Aorta (tissue), 5 donors: ENCODE measurements at regions not wholly inside any gene's neighbourhood (a gene's known extent, or its start where the extent isn't known, plus 50 kb on each side); places are given as distances from the start of the nearest gene placed in this dataset.

ENCODE experiments used
- ATAC-seq: fragments of 200-7000 bp; cut with Tn5 transposase; one replicate; pipeline ENCODE4 v1.9.1; 2022; ENCODE audit warnings: moderate library complexity; ENCODE audit not compliant: low FRiP score
- DNase-seq, 2 donors: peaks; one replicate each; pipeline ENCODE4 v3.0.0-alpha.2; 2020
- H3K27ac ChIP-seq, 2 donors: one replicate each; pipeline ENCODE4 v1.5.1; 2013; ENCODE audit warnings: low read length in 2 of 2, mild to moderate bottlenecking in 2 of 2, moderate library complexity in 2 of 2, control low read depth in 1 of 2, inconsistent platforms in 1 of 2, low read depth in 1 of 2
- H3K27me3 ChIP-seq, 2 donors: one replicate each; pipeline ENCODE4 v1.6.1; 2013; ENCODE audit warnings: control low read depth in 1 of 2, low read length in 1 of 2, mild to moderate bottlenecking in 1 of 2, moderate library complexity in 1 of 2; ENCODE audit not compliant: insufficient read depth in 2 of 2, control insufficient read depth in 1 of 2
- H3K36me3 ChIP-seq, 2 donors: one replicate each; pipeline ENCODE4 v1.6.1; 2013; ENCODE audit warnings: control low read depth in 1 of 2, low read length in 1 of 2, mild to moderate bottlenecking in 1 of 2; ENCODE audit not compliant: insufficient read depth in 2 of 2, control insufficient read depth in 1 of 2
- H3K4me1 ChIP-seq, 2 donors: one replicate each; pipeline ENCODE4 v1.6.1; 2013; ENCODE audit warnings: low read length in 2 of 2, control low read depth in 1 of 2, mild to moderate bottlenecking in 1 of 2, moderate library complexity in 1 of 2; ENCODE audit not compliant: insufficient read depth in 2 of 2, control insufficient read depth in 1 of 2
- H3K4me3 ChIP-seq, 2 donors: one replicate each; pipeline ENCODE4 v1.5.1; 2013; ENCODE audit warnings: low read length in 2 of 2, control low read depth in 1 of 2, mild to moderate bottlenecking in 1 of 2
- H3K9me3 ChIP-seq: one replicate; pipeline ENCODE4 v1.6.1; 2013; ENCODE audit warnings: mild to moderate bottlenecking, low read length; ENCODE audit not compliant: control insufficient read depth
- WGBS, 2 donors: extraction: QIAGEN DNeasy Blood & Tissue Kit; methylation state at CpG; one replicate each; pipeline ENCODE4 v1.1.7; 2013; 5-methylcytosine and 5-hydroxymethylcytosine counted together
- intact Hi-C, 2 donors: fragments of 100-400 bp; cut with DNase I; formaldehyde crosslinking; loops; one replicate each; pipeline versions ENCODE4 v1.14.2 to v1.15.0; 2022
- donor health status: healthy with polysubstance abuse.
- donor health status: Bipolar disorder and iron deficiency.
- donor health status: DM: no; HTN: no; CAD: no.
- donor health status: DM: no; HTN: no; CAD: no.
- donor health status: DM: yes; HTN: yes; CAD: no.

- ATAC-seq (no peak), DNase-seq (no peak)
- Histone ChIP-seq H3K36me3 (no peaks in the 10 kb centered on the region), H3K27ac (no peak overlapping the region), H3K4me1 (peaks cover 0 to 5% of the 10 kb centered on the region in 2 donors), H3K27me3 (no peaks in the 10 kb centered on the region), H3K4me3 (no peak overlapping the region), H3K9me3 (no peaks in the 10 kb centered on the region)
- intact Hi-C loops = no loop called here
- WGBS, 2 donors = 99 to 100% methylated on average over 2 of the region's 2 CpGs
These were observed 92.5 kb upstream of the NFIB start for GRCh38 chr9:14406463-14406862.

- Histone ChIP-seq H3K27me3 (no peaks in the 10 kb centered on the region), H3K36me3 (no peaks in the 10 kb centered on the region), H3K27ac (peak overlapping the region in 1 of 2 donors; percentile 28), H3K4me3 (no peak overlapping the region), H3K4me1 (peaks cover 0 to 5% of the 10 kb centered on the region in 2 donors), H3K9me3 (no peaks in the 10 kb centered on the region)
- ATAC-seq = no peak
- no peak for DNase-seq
- WGBS, 2 donors = 11 to 28% methylated on average over 3 of the region's 3 CpGs
- intact Hi-C loops = no loop called here
These were observed 91.3 kb upstream of the NFIB start for GRCh38 chr9:14405176-14405706.

DNA sequence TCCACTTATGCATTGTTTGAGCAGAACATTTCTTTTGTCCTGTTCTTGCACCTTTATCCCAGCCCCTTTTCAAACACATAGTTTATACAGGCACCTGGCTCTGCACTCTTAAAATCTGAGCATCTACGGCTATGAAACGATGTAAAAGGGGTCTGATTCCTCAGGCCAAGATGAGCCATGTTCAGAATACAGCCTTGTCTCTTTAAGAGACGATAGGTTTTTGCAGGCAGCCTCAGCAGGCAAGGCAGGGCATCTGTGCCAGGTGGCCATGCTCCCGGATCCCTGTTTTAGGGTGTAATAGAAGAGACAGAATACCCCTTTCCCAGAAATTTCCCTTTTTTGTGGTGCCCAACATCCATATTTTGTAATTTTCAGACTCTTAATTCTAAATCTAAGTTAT lies 89.1 kb upstream of the NFIB start:
- Histone ChIP-seq H3K4me3 (no peak overlapping the region), H3K36me3 (no peaks in the 10 kb centered on the region), H3K27me3 (no peaks in the 10 kb centered on the region), H3K27ac (no peak overlapping the region), H3K9me3 (no peaks in the 10 kb centered on the region), H3K4me1 (peaks cover 0 to 5% of the 10 kb centered on the region in 2 donors)
- intact Hi-C loops = no loop called here
- WGBS, 2 donors = 67 to 69% methylated on average over 4 of the region's 4 CpGs
- ATAC-seq = no peak
- no peak for DNase-seq

GRCh38 chr9:14402583-14402982 lies 88.6 kb upstream of the NFIB start:
- DNase-seq = no peak
- 86% methylated on average over 3 of the region's 3 CpGs for WGBS, 2 donors

DNA sequence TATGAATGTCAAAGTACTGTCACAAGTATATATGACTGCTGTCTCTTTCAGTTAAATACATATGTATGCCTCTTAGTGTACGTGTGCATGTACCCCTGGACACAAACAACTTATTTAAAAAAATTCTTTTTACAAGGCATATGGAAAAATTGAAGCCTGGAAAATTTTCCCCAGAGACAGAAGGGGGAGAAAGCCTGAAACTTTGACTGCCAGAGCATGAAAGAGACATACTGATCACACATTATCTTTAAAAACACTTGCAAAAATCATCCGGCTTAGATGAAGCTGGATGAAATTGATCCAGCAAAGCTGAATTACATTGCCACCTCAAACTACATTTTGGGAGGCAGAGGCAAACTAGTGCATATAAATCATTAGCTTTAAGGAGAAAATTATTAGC lies 88.0 kb upstream of the NFIB start:
- intact Hi-C loops = no loop called here

More at GRCh38 chr9:14402583-14402982, 88.6 kb upstream of the NFIB start:
- intact Hi-C loops = no loop called here
- Histone ChIP-seq H3K4me3 (no peak overlapping the region), H3K9me3 (no peaks in the 10 kb centered on the region), H3K27me3 (no peaks in the 10 kb centered on the region), H3K4me1 (peaks cover 0 to 5% of the 10 kb centered on the region in 2 donors), H3K27ac (no peak overlapping the region), H3K36me3 (no peaks in the 10 kb centered on the region)
- ATAC-seq = no peak

GRCh38 chr9:14400658-14400995 lies 86.7 kb upstream of the NFIB start:
- DNase-seq (no peak), ATAC-seq (peak; percentile 87)
- peak overlapping the region in 1 of 2 donors; percentile 54 for H3K4me3 ChIP-seq
- no peaks in the 10 kb centered on the region for H3K36me3 ChIP-seq
- 39 to 53% methylated on average over 6 of the region's 6 CpGs for WGBS, 2 donors
- H3K27ac ChIP-seq = no peak overlapping the region
- H3K4me1 ChIP-seq = peaks cover 0 to 5% of the 10 kb centered on the region in 2 donors
- H3K27me3 ChIP-seq = no peaks in the 10 kb centered on the region
- intact Hi-C loops = no loop called here
- H3K9me3 ChIP-seq = no peaks in the 10 kb centered on the region

More for the DNA sequence above, 88.0 kb upstream of the NFIB start:
- DNase-seq (no peak), ATAC-seq (no peak)
- no peaks in the 10 kb centered on the region for H3K36me3 ChIP-seq
- 87 to 95% methylated on average over 2 of the region's 2 CpGs for WGBS, 2 donors
- no peaks in the 10 kb centered on the region for H3K27me3 ChIP-seq
- H3K9me3 ChIP-seq = no peaks in the 10 kb centered on the region
- no peak overlapping the region for H3K27ac ChIP-seq
- H3K4me1 ChIP-seq = peaks cover 0 to 5% of the 10 kb centered on the region in 2 donors
- H3K4me3 ChIP-seq = no peak overlapping the region

GRCh38 chr9:14399756-14400657 lies 86.1 kb upstream of the NFIB start:
- Histone ChIP-seq H3K4me3 (peak overlapping the region in 1 of 2 donors; percentile 54), H3K27ac (no peak overlapping the region), H3K27me3 (no peaks in the 10 kb centered on the region), H3K36me3 (no peaks in the 10 kb centered on the region), H3K4me1 (peaks cover 0 to 2% of the 10 kb centered on the region in 2 donors), H3K9me3 (no peaks in the 10 kb centered on the region)
- intact Hi-C loops = no loop called here
- WGBS, 2 donors = 32 to 36% methylated on average over 5 of the region's 5 CpGs
- ATAC-seq (peak; percentile 38), DNase-seq (no peak)

GRCh38 chr9:14398473-14398872 lies 84.5 kb upstream of the NFIB start:
- no peak overlapping the region for H3K27ac ChIP-seq
- 95 to 97% methylated on average over 8 of the region's 8 CpGs for WGBS, 2 donors
- H3K4me1 ChIP-seq = no peaks in the 10 kb centered on the region
- DNase-seq (no peak), ATAC-seq (no peak)
- intact Hi-C loops = no loop called here
- H3K4me3 ChIP-seq = no peak overlapping the region
- H3K9me3 ChIP-seq = no peaks in the 10 kb centered on the region
- no peaks in the 10 kb centered on the region for H3K36me3 ChIP-seq
- no peaks in the 10 kb centered on the region for H3K27me3 ChIP-seq

- intact Hi-C loops = no loop called here
- Histone ChIP-seq H3K9me3 (peaks cover 2% of the 10 kb centered on the region), H3K27ac (no peak overlapping the region), H3K4me1 (no peaks in the 10 kb centered on the region), H3K27me3 (peaks cover 0 to 2% of the 10 kb centered on the region in 2 donors), H3K36me3 (no peaks in the 10 kb centered on the region), H3K4me3 (no peak overlapping the region)
- 85 to 88% methylated on average over 5 of the region's 5 CpGs for WGBS, 2 donors
- DNase-seq (no peak), ATAC-seq (no peak)
These were observed 82.2 kb upstream of the NFIB start for GRCh38 chr9:14396171-14396570.
